ENCODE measurements at regions not wholly inside any gene's neighbourhood (a gene's known extent, or its start where the extent isn't known, plus 50 kb on each side); places are given as distances from the start of the nearest gene placed in this dataset.
A peak's percentile ranks its signal among the peaks of the same experiment; 100 is the strongest.

DNA sequence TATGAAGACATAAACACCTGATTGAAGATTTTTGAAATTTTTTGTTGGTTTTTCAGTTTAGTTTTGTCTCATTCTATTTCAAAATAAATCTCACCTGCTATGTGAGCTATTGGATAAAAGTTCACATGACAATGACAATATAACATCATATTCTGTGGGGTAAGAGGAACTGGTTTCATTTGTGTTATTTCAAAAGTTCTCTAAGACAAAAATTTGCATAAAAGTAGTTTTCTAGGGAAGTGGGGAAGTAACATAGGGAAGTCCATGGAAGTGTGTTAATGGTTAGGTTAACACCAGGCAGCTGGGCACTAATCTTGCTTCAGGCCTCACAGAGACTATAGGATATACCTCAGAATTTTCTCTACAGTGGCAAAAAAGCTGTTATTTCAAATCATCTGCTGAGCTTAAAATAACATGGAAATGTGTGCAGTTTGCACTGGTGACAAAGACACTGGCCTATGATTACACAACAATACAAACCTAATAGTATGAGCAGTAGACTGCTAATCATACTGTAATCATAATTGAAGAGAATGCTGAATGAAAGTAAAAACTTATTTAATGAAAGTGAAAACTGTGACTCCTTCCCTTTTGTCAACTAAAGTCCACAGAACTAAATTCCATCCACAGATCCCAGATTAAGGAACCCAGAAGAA, 710.6 kb upstream of the TMEM132C start:
- in situ Hi-C loops (cut with HindIII; ENCODE audit: low sequenced_read_pairs) = no loop called here
- no peak for DNase-seq (ENCODE audit: low spot score)

DNA sequence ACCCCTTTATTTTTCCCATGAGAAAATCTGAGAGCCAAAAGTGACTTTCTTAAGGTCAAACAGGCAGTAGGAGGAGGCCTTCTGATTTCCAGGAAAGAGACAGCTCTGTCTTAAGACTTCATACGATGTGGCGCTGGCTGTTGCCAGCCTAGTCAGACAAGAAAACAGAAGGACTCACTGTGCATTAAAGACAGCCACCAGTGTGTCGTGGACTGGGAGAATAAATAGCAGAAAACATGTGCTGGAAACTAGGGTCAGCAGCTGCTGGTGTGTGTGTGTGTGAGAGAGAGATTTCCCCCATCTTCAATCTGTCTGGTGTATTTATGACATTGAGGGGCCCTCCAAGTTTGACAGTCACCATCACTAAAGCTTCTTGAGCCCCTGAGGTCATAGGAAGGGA, 708.6 kb upstream of the TMEM132C start:
- DNase-seq (ENCODE audit: low spot score) = no peak
- in situ Hi-C loops (cut with HindIII; ENCODE audit: low sequenced_read_pairs) = no loop called here

DNA sequence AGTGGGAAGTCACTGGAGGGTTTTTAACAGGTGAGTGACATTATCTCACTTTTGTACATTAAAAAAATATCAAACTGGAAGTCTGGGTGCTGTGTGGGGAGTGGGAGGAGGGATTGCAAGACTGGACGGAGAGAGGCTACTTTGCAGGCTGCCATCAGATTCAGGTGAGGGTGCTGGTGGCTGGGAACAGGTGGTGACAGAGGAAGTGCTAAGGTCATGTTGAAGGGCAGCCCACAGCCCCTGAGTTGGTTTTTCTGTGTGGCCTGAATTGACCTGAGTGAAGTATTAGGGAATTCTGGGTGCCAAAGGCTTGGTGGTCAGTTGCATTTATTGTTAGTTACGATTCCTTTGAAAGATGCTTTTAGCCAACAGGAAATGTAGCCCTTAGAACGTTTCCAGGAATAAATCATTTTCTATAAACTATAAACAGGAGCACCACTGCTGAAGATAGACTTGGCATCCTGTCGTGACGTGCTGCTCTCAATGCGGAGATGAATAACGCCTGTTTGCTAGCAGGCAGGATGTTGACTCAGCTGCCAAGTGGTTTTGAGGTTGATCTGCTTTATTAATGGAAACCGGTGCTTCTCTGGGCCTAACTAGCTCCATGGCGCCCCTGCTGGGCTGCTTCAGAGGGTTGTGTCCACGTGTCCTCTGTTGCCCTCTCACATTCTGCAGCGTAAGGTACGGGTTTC, 707.5 kb upstream of the TMEM132C start:
- in situ Hi-C loops (cut with HindIII; ENCODE audit: low sequenced_read_pairs) = no loop called here
- peak; percentile 29 for DNase-seq (ENCODE audit: low spot score)

DNA sequence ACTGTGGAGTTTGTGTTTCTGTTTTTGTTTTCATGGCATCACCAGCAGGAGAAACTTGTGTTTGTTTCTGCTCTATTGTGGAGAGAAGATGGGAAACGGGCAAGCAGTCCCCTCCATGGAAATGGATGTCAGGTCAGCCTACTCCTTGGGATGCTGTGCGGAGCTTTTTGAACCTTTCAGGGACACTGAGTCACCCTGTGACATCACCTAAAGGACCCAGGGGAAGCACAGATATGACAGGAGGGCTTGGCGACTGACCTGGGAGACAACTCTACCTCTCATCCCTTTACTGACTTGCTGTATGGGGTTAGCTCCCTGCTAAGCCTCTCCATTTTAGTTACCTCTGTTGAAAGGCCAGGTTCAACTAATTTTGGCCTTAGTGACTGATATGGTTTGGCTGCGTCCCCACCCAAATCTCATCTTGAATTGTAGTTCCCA, 706.9 kb upstream of the TMEM132C start:
- in situ Hi-C loops (cut with HindIII; ENCODE audit: low sequenced_read_pairs) = no loop called here

DNA sequence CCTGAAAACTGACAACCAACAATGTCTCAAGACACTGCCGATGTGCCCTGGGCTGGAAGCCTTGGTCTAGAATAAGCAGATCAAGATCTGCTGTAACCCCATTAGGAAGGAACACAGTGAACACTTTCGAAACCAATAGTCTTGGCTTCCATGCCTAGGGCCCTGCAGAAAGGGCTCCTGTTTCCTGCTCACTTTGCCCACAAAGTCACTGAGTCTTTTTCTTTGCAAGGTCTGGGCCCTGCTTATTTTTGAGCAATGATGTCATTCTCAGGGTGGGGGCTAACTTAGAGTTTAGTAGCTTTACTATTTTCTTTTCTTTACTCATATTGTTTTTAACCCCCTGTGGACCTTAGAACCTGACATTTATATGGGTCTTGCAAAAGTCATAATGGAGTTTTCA, 704.2 kb upstream of the TMEM132C start:
- in situ Hi-C loops (cut with HindIII; ENCODE audit: low sequenced_read_pairs) = no loop called here

More for the DNA sequence above, 706.9 kb upstream of the TMEM132C start:
- DNase-seq (ENCODE audit: low spot score) = no peak

DNA sequence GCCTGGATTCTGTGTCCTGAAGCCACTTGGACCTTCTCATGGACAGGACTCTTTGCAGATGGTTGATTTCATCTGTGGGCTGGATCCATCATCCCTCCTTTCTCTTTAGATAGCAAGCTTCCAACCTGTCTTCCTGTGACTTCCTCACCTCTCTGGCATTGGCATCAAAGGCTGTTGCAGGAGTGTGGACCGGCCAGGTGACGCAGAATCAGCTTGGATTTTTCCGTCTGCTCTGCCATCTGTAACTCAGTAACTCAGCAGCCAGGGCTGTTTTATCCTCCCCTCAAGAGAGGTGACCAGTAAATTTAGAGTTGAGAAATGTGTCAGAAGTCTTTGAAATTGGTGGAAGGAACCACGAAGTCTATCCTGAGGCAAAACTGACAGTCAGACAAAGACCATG, 701.7 kb upstream of the TMEM132C start:
- in situ Hi-C loops (cut with HindIII; ENCODE audit: low sequenced_read_pairs) = no loop called here
- DNase-seq (ENCODE audit: low spot score) = peak; percentile 86

More for the DNA sequence above, 704.2 kb upstream of the TMEM132C start:
- no peak for DNase-seq (ENCODE audit: low spot score)

DNA sequence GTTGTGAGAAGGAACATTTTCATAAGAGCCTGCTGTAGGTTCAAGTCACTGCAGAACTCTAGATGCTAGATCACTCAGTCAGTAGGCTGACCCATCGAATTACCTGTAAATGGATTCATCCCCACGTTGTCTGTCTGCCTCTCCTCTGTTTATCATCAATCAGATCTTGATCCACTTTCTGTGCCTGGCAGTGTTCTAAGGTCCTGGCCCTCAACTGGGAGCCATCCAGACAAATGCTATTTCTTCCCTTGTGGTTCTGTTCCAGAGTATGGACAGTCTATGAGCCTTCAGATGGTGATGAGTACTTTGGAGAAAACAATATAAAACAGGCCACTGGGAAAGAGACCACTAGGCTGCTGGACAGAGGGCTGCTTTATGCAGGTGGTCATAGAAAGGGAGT, 699.4 kb upstream of the TMEM132C start:
- no peak for DNase-seq (ENCODE audit: low spot score)
- in situ Hi-C loops (cut with HindIII; ENCODE audit: low sequenced_read_pairs) = no loop called here

DNA sequence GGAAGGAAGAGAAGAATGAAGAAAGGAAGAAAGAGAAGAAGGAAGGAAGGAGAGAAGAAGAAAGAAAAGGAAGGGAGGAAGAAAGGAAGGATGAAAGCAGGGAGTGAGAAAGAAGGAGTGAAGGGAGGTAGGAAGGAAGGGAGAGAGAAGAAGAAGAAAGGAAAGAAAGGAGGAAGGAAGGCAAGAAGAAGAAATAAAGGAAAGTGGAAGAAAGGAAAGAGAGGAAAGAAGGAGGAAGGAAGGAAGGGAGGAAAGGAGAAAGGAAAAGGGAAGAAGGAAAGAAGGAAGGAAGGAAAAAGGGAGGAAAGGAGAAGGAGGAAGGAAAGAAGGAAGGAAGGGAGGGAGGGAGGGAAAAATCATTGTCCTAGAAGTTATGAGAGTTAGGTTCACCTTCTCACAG, 696.6 kb upstream of the TMEM132C start:
- in situ Hi-C loops (cut with HindIII; ENCODE audit: low sequenced_read_pairs) = no loop called here
- no peak for DNase-seq (ENCODE audit: low spot score)

DNA sequence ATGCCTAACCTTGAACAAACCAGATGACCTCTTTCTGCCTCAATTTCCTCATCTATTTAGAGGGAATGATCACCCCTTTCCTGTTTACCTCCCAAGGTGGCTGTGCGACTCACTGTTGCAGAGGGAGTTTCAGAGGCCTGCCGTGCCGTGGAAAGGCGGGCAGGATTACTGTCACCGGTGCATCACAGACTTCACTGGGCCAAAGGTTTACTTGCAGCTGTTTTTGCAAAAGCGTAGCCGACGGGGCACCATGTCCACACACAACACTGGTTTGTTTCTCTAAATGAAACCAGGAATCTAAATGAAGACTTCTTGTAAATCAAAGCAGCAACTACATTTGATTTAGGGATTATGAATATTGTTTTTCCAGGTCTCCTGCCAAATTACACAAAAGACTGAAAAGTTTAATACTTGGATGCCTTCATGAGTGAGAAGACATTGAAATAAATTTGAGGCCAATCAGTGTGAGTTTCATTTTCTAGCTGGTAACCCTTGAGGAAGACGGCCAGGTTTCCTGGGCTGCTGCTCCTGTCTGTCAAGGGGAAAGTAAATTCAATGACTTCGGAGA, 696.1 kb upstream of the TMEM132C start:
- no peak for DNase-seq (ENCODE audit: low spot score)
- in situ Hi-C loops (cut with HindIII; ENCODE audit: low sequenced_read_pairs) = no loop called here

DNA sequence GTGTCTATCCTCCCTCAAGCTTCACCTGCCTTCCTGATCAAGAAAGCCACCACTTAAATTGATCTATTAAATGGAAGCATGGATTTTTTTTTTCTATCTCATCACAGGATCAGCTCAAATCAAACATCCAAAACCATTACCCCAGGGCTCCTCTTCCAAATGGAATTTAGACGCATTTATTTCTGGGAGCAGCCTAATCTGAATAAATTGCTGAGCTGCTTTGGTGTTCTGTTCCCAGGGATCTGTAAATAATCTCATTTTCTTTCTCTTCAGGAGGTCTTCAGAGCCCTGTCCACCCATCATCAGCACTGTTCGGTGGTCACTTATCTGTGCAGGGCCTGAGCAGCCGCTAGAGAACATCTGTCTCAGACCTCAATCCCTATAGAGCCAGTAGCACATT, 695.4 kb upstream of the TMEM132C start:
- in situ Hi-C loops (cut with HindIII; ENCODE audit: low sequenced_read_pairs) = no loop called here
- DNase-seq (ENCODE audit: low spot score) = no peak

DNA sequence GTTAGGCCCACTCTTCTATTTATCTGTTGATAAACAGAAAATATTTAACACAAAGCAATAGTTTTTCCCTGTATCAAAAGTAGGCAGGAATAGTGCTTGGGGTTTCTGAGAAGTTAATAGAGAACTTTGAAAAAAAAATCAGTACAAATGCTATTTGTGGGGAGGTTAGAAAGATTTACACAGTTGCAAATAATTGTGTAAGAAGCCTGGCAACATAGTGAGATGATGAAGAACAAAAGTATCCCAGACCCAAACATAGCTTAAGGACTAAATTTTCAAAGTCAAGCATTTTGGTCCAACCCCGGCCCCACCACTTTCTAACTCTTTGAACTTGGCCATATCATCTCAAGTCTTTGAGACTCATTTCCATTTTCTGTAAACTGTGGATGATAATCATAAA, 687.5 kb upstream of the TMEM132C start:
- no peak for DNase-seq (ENCODE audit: low spot score)
- in situ Hi-C loops (cut with HindIII; ENCODE audit: low sequenced_read_pairs) = no loop called here

DNA sequence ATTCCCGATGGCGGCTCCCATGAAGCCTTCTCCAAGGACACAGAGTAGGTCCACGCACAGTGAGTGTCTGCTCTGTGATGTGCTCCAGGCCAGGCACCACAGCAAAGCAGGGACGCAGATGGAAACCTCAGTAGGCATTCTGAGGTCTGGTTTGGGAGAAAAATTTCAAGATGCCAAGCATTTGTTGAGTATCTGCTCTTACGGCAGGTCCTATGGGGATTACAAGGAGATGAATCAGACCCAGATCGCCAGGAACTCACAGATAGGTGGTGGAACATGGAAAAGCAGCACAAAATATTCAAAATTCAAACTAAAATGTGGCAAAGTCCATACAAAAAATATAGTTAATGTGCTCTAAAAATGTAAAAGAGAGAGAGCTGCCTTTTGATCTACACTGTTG, 684.9 kb upstream of the TMEM132C start:
- DNase-seq (ENCODE audit: low spot score) = no peak
- in situ Hi-C loops (cut with HindIII; ENCODE audit: low sequenced_read_pairs) = no loop called here

DNA sequence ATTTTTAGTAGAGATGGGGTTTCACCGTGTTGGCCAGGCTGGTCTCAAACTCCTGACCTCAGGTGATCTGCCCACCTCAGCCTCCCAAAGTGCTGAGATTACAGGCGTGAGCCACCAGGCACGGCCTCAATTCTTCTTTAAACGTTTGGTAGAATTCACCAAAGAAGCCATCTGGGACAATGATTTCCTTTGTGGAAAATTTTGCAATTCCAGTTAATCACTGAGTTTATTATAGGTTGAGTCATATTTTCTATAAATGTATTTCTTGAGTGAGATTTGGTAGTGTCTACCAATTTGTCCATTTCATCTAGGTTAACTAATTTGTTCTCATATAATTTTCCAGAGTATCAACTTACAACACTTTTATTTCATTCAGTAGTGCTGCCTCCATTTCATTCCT, 683.9 kb upstream of the TMEM132C start:
- in situ Hi-C loops (cut with HindIII; ENCODE audit: low sequenced_read_pairs) = no loop called here
- no peak for DNase-seq (ENCODE audit: low spot score)

DNA sequence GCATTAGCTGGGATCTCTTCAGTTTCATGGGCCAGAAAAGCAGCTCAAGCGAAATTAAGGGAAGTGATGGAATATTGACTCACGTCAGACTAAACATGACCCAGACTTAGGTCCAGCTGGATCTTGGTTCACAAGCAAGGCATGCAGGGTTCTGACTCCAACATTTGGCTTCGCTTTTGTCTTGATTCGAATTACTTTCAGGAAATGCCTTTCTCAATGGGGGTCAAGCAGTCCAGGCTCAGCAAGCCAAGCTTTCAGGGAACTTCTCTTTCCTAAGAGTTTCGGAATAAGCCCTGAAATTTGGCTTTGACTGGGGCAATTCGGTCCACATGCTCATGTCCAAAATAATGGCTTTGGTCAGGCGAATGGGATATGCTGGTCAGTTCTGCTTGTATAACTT, 678.7 kb upstream of the TMEM132C start:
- in situ Hi-C loops (cut with HindIII; ENCODE audit: low sequenced_read_pairs) = no loop called here

DNA sequence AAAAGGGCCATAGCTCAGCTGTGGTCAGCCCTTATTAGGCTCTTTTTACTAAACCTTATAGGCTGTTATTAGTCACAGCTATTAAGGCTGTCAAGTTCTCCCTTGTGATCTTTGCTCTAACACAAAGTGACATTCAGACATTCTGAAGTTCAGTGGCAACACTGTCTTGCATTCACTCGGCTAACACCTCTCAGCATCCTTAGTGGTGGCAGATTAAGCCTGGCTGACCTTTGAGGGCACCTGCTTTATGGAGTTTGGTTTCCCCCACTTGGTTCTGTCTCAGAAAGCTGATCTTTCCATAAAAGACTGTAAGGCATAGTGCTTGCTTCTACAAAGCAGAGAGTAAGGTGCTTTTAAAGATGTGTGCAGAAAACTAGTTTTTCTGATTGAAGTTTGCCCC, 677.4 kb upstream of the TMEM132C start:
- DNase-seq (ENCODE audit: low spot score) = no peak
- in situ Hi-C loops (cut with HindIII; ENCODE audit: low sequenced_read_pairs) = no loop called here

More for the DNA sequence above, 678.7 kb upstream of the TMEM132C start:
- no peak for DNase-seq (ENCODE audit: low spot score)

DNA sequence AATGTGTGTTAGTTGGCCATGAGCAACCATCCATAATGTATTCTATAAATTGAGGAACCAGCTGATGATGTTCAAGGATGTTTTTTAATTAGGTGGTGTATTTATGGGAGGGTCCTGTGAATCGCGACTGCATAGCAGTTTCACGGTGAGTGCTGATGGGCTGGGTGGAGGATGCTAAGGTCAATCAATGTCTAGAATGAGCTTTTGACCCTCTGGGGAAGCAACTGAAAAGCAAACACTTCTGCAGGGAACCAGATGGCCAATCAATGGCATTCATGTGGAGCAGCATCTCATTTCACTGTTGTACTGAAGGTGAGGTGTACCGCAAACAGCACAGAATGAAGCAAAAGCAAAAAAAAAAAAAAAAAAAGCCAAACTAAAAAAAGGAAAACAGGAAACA, 676.1 kb upstream of the TMEM132C start:
- DNase-seq (ENCODE audit: low spot score) = no peak
- in situ Hi-C loops (cut with HindIII; ENCODE audit: low sequenced_read_pairs) = no loop called here

DNA sequence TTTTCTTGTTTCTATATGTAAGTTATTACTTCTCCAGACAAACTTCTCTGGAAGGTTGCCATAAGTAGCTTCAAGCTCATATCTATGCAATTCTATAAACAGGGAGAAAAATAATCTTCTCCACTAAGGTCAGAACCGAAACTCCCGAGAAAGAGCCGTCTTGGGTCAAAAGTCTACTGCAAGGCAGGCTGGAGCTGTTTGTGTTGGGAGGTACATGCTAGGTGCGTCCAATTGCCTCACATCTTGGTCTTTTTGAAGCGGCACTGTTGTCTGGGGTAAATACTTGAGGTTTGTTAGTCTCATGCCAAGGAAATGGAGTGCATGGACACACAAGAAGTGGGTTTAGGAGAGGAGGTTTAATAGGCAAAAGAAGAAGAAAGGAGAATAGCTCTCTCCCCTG, 674.7 kb upstream of the TMEM132C start:
- in situ Hi-C loops (cut with HindIII; ENCODE audit: low sequenced_read_pairs) = no loop called here
- no peak for DNase-seq (ENCODE audit: low spot score)

DNA sequence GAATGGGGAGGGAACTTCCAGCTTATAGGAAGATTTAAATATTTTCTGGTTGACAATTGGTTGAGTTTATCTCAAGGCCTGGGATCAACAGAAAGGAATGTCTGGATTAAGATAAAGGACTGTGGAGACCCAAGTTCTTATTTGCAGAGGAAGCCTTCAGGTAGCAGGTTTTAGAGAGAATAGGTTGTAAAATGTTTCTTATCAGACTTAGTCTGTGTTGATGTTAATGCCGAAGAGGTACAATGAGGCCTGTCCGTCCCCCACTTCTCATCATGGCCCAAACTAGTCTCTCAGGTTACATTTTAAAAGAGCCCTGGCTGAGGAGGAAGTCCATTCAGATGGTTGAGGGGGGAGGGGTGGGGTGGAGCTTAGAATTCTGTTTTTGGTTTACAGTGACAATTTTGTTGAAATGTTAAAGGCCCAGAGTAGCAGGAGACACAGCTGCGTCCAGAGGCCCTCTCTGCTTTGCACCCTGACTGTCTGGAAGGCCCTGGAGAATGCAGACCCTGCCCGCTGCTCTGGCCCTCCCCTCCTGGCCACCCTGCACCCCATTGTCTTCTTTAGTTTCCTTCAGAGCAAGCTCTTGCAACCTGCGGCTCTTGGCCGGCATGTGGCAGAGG, 672.5 kb upstream of the TMEM132C start:
- in situ Hi-C loops (cut with HindIII; ENCODE audit: low sequenced_read_pairs) = no loop called here
- DNase-seq (ENCODE audit: low spot score) = no peak

DNA sequence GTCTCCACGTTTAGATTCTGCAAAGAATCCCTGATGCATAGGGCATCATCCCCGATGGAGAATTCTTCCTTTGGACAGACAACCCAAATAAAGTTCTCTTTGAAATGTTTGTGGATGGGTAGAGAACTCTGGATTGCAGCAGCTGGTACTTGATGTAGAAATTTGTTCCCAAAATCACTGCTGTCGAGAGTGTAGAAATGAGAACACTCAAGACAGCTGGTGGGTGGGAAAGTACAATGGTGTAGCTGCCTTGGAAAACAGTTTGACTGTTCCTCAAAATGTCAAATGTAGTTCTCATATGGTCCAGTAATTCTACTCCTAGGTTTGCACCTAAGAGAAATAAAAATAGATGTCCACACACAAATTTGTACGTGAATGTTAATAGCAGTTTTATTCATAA, 671.5 kb upstream of the TMEM132C start:
- no peak for DNase-seq (ENCODE audit: low spot score)
- in situ Hi-C loops (cut with HindIII; ENCODE audit: low sequenced_read_pairs) = no loop called here

DNA sequence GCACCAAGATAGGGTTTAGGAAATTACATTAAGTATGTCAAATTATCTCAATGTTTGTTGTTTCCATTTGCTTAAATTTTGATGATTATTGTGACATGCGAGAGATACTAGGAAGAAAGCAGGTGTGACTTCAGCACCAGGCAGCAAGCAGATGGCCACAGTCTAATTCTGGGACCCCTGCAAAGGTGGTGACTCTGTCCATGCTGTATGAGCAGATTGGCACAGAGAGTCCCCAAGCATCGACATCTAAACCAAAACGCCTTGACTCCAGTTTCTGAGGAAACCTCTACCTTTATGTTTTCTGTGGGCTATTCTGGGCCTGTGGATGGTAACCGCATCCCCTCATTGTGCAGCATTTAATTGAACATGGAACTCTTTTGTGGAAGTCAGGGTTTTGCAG, 670.1 kb upstream of the TMEM132C start:
- in situ Hi-C loops (cut with HindIII; ENCODE audit: low sequenced_read_pairs) = no loop called here
- DNase-seq (ENCODE audit: low spot score) = peak; percentile 72

Data from G401 (cell line).